HCT116 (cell line): ENCODE measurements at regions not wholly inside any gene's neighbourhood (a gene's known extent, or its start where the extent isn't known, plus 50 kb on each side); places are given as distances from the start of the nearest gene placed in this dataset.

ENCODE experiments used
- ATAC-seq: fragments of 200-7000 bp; cut with Tn5 transposase; 2 replicates; pipeline ENCODE4 v1.9.1; 2020; ENCODE audit warnings: mild to moderate bottlenecking, moderate library complexity
- BruUV-seq: library from RNA; stranded (reverse); fragments of 400-500 nt; replicated peaks from 2 replicates; lab custom pipeline; 2021; lab: Mats Ljungman, UMichigan
- CTCF ChIA-PET: fragments of 300-600 bp; sonication (Branson Sonifier 250); formaldehyde crosslinking; loops from one replicate; lab custom pipeline; 2021; ENCODE audit warnings: antibody characterized with exemption; lab: Charles Lee
- POLR2A ChIA-PET: fragments of 300-600, 350-600 bp; sonication (Branson Sonifier 250); formaldehyde crosslinking; loops from one replicate; lab custom pipeline; 2021; ENCODE audit warnings: antibody characterized with exemption; lab: Charles Lee
- RAD21 ChIA-PET, 2 experiments: fragments of 300-600 bp; sonication (Branson Sonifier 250); formaldehyde crosslinking; loops; one replicate each; lab custom pipeline; 2023; ENCODE audit warnings: low total read pairs in 2 of 2; ENCODE audit not compliant: uncharacterized antibody in 2 of 2, unreplicated experiment in 2 of 2, low non-redundant PET in 1 of 2; lab: Charles Lee
- DNase-seq: peaks from one replicate; pipeline ENCODE4 v3.0.0-alpha.2; 2010; ENCODE audit warnings: low read depth, low spot score
- H2AFZ ChIP-seq: fragments of 200-600 bp; shearing (Covaris generic), sonication (generic); 2 replicates; pipeline ENCODE4 v1.6.1; 2017; ENCODE audit warnings: low read depth, mixed run types, mixed read lengths, antibody characterized with exemption, low read length; ENCODE audit not compliant: poor library complexity, severe bottlenecking
- H3K27ac ChIP-seq: 2 replicates; pipeline ENCODE4 v1.5.1; 2012; ENCODE audit warnings: low read depth, low read length
- H3K27me3 ChIP-seq: fragments of 200-600 bp; sonication (generic); 2 replicates; pipeline ENCODE4 v1.6.1; 2016; ENCODE audit warnings: mixed run types, low read length, mixed read lengths; ENCODE audit not compliant: insufficient read depth
- H3K36me3 ChIP-seq, 2 experiments: fragments of 200-500 bp in 1 of 2; fragments of 200-600 bp in 1 of 2; sonication (Bioruptor generic) in 1 of 2; sonication (generic) in 1 of 2; 2 replicates each; pipeline versions ENCODE4 v1.5.1 to v1.6.1; 2014 to 2016; ENCODE audit warnings: low read length in 2 of 2, inconsistent platforms in 1 of 2, mixed read lengths in 1 of 2, mixed run types in 1 of 2; ENCODE audit not compliant: insufficient read depth in 2 of 2, control insufficient read depth in 1 of 2
- H3K4me1 ChIP-seq, 2 experiments: fragments of 200-600 bp in 1 of 2; sonication (generic) in 1 of 2; 2 replicates each; pipeline versions ENCODE4 v1.5.1 to v1.6.1; 2012 to 2017; ENCODE audit warnings: low read length in 2 of 2, inconsistent platforms in 1 of 2, mild to moderate bottlenecking in 1 of 2, mixed read lengths in 1 of 2, mixed run types in 1 of 2, moderate library complexity in 1 of 2; ENCODE audit not compliant: insufficient read depth in 2 of 2, control insufficient read depth in 1 of 2
- H3K4me2 ChIP-seq: fragments of 200-600 bp; sonication (generic); 2 replicates; pipeline ENCODE4 v1.6.1; 2017; ENCODE audit warnings: mixed run types, low read length, mixed read lengths
- H3K4me3 ChIP-seq, 2 experiments: fragments of 200-600 bp in 1 of 2; sonication (generic) in 1 of 2; replicated peaks in 1 of 2; 2 replicates each; pipeline ENCODE4 v1.5.1; 2011 to 2016; ENCODE audit warnings: low read length in 2 of 2, control low read depth in 1 of 2, low read depth in 1 of 2, mild to moderate bottlenecking in 1 of 2, mixed read lengths in 1 of 2, mixed run types in 1 of 2
- H3K79me2 ChIP-seq: fragments of 200-600 bp; sonication (generic); 2 replicates; pipeline ENCODE4 v1.6.1; 2017; ENCODE audit warnings: mild to moderate bottlenecking, mixed run types, low read length, moderate library complexity, mixed read lengths; ENCODE audit not compliant: insufficient read depth
- H3K9ac ChIP-seq: fragments of 200-600 bp; sonication (generic); 2 replicates; pipeline ENCODE4 v1.6.1; 2016; ENCODE audit warnings: low read length, mixed read lengths
- H3K9me2 ChIP-seq: fragments of 200-600 bp; sonication (generic), shearing (Covaris generic); 2 replicates; pipeline ENCODE4 v1.6.1; 2017; ENCODE audit warnings: mixed run types, mild to moderate bottlenecking, moderate library complexity; ENCODE audit not compliant: insufficient read depth
- H3K9me3 ChIP-seq, 2 experiments: fragments of 200-500 bp in 1 of 2; fragments of 200-600 bp in 1 of 2; sonication (Bioruptor generic) in 1 of 2; sonication (generic) in 1 of 2; 2 replicates each; pipeline ENCODE4 v1.6.1; 2014 to 2017; ENCODE audit warnings: low read length in 2 of 2, mixed read lengths in 2 of 2, inconsistent platforms in 1 of 2, low read depth in 1 of 2, mild to moderate bottlenecking in 1 of 2, mixed run types in 1 of 2, moderate library complexity in 1 of 2; ENCODE audit not compliant: control insufficient read depth in 1 of 2, insufficient read depth in 1 of 2
- H4K20me1 ChIP-seq: fragments of 200-600 bp; sonication (generic), shearing (Covaris generic); 2 replicates; pipeline ENCODE4 v1.6.1; 2017; ENCODE audit warnings: mixed run types, mild to moderate bottlenecking, moderate library complexity; ENCODE audit not compliant: insufficient read depth
- ATF3 ChIP-seq: IDR thresholded peaks from 2 replicates; pipeline ENCODE4 v1.6.1; 2012
- CEBPB ChIP-seq: IDR thresholded peaks from 2 replicates; pipeline ENCODE4 v1.6.1; 2012; ENCODE audit warnings: low read depth
- CTCF ChIP-seq, 3 experiments: fragments of 200-600 bp in 1 of 3; sonication (generic) in 1 of 3; IDR thresholded peaks in 2 of 3; conservative IDR thresholded peaks in 1 of 3; 2 replicates each; pipeline ENCODE4 v1.5.1; 2012 to 2017; ENCODE audit warnings: low read depth in 2 of 3, low read length in 2 of 3, antibody characterized with exemption in 1 of 3, borderline replicate concordance in 1 of 3, control low read depth in 1 of 3, mild to moderate bottlenecking in 1 of 3, mixed read lengths in 1 of 3, mixed run types in 1 of 3, moderate library complexity in 1 of 3; ENCODE audit not compliant: insufficient read depth in 1 of 3
- ELF1 ChIP-seq: IDR thresholded peaks from 2 replicates; pipeline ENCODE4 v1.6.1; 2012; ENCODE audit warnings: low read depth, borderline replicate concordance
- EZH2phosphoT487 ChIP-seq: fragments of 200-600 bp; IDR thresholded peaks from 2 replicates; pipeline ENCODE4 v1.6.1; 2018; ENCODE audit warnings: antibody characterized with exemption, borderline replicate concordance
- FOSL1 ChIP-seq: IDR thresholded peaks from 2 replicates; pipeline ENCODE4 v1.6.1; 2012; ENCODE audit warnings: low read depth
- POLR2A ChIP-seq: IDR thresholded peaks from 2 replicates; pipeline ENCODE4 v1.7.0; 2011; ENCODE audit warnings: borderline replicate concordance; ENCODE audit not compliant: insufficient read depth, insufficient read length; ENCODE audit errors: extremely low read depth
- POLR2AphosphoS5 ChIP-seq: IDR thresholded peaks from 2 replicates; pipeline ENCODE4 v1.6.1; 2011; ENCODE audit warnings: mild to moderate bottlenecking, low read depth, low read length, moderate library complexity
- REST ChIP-seq: IDR thresholded peaks from 2 replicates; pipeline ENCODE4 v1.6.1; 2012; ENCODE audit warnings: low read depth
- SIN3A ChIP-seq: IDR thresholded peaks from 2 replicates; pipeline ENCODE4 v1.6.1; 2012; ENCODE audit warnings: low read depth
- SP1 ChIP-seq: IDR thresholded peaks from 2 replicates; pipeline ENCODE4 v1.6.1; 2012; ENCODE audit warnings: low read depth
- TCF7L2 ChIP-seq: IDR thresholded peaks from 2 replicates; pipeline ENCODE4 v1.7.0; 2011; ENCODE audit warnings: borderline replicate concordance, inconsistent platforms; ENCODE audit not compliant: insufficient read depth, insufficient read length; ENCODE audit errors: extremely low read depth
- ZBTB33 ChIP-seq: IDR thresholded peaks from 2 replicates; pipeline ENCODE4 v1.6.1; 2011; ENCODE audit warnings: mild to moderate bottlenecking, low read length, moderate library complexity; ENCODE audit not compliant: insufficient replicate concordance; ENCODE audit errors: extremely low read depth
- ZNF274 ChIP-seq: fragments of 200-500 bp; sonication (Bioruptor generic); IDR thresholded peaks from 2 replicates; pipeline ENCODE4 v1.6.1; 2014; ENCODE audit warnings: mild to moderate bottlenecking, low read depth, low read length, inconsistent platforms
- intact Hi-C: fragments of 100-400 bp; cut with micrococcal nuclease; formaldehyde crosslinking; loops from 2 replicates; pipeline ENCODE4 v1.10.0; 2022

- H3K9ac ChIP-seq: no peak overlapping the region
- DNase-seq: no peak
- RAD21 ChIA-PET: no interaction called here
- H3K27ac ChIP-seq: no peak overlapping the region
- no peaks in the 10 kb centered on the region for H3K79me2 ChIP-seq
- H3K27me3 ChIP-seq: no peaks in the 10 kb centered on the region
- H4K20me1 ChIP-seq: no peaks in the 10 kb centered on the region
- H2AFZ ChIP-seq: no peak overlapping the region
- CTCF ChIA-PET: no interaction called here
- TF ChIP-seq SP1 (no peak), ELF1 (no peak), CTCF (IDR thresholded peaks at IDR 0.05 in 2 of 3, conservative IDR thresholded peaks at IDR 0.05 in 1 of 3; ENCODE audit: borderline replicate concordance in 1 of 3, insufficient read depth in 1 of 3, low read depth in 2 of 3, low read length in 2 of 3) (no peak), FOSL1 (no peak), ATF3 (no peak), TCF7L2 (no peak), POLR2A (no peak), REST (no peak), ZNF274 (no peak), ZBTB33 (no peak), SIN3A (no peak), CEBPB (no peak), POLR2AphosphoS5 (no peak), EZH2phosphoT487 (no peak)
- no peaks in the 10 kb centered on the region for H3K4me1 ChIP-seq
- no peaks in the 10 kb centered on the region for H3K9me2 ChIP-seq
- peaks cover 18 to 47% of the 10 kb centered on the region in 2 experiments; a peak in 2 of 4 replicates for H3K9me3 ChIP-seq
- intact Hi-C loops: no loop called here
- no TSS peak for BruUV-seq
- no peak overlapping the region for H3K4me2 ChIP-seq
- no peaks in the 10 kb centered on the region for H3K36me3 ChIP-seq
- no peak for ATAC-seq
- POLR2A ChIA-PET: no interaction called here
- no peak overlapping the region for H3K4me3 ChIP-seq
These were observed 299.1 kb upstream of the ADAMTS5 start for GRCh38 chr21:27265949-27266348.
